GOT3 (cell line): ENCODE measurements at regions not wholly inside any gene's neighbourhood (a gene's known extent, or its start where the extent isn't known, plus 50 kb on each side); places are given as distances from the start of the nearest gene placed in this dataset.
"Not testable (repeated sequence)": the region's sequence is repeated elsewhere in the genome, so short reads cannot be mapped to it uniquely, and the experiment has no call there.

Experiments used
- DNase-seq: peaks from one replicate; lab custom pipeline; 2025; ENCODE audit warnings: mixed read lengths; lab: John Stamatoyannopoulos, UW

DNA sequence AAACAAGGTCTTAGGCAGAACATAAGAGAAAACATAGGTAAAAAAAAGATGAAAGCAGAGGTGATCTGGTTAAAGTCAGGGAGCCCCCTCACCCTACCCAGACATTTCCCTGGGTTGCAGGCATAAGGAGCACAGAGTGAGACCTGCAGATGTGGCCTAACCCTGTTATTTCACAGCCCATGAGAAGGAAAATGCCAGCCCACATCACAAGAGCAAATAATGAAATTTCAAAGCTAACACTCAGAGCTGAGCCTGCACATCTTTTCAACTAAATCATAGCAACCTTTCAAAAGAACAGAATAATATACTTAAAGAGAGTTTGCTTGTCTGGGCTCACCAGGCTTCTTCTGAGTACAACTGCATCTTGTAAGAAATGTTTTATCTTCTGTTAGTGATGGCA lies 295.4 kb downstream of the RPAP3 start:
- no peak for DNase-seq

DNA sequence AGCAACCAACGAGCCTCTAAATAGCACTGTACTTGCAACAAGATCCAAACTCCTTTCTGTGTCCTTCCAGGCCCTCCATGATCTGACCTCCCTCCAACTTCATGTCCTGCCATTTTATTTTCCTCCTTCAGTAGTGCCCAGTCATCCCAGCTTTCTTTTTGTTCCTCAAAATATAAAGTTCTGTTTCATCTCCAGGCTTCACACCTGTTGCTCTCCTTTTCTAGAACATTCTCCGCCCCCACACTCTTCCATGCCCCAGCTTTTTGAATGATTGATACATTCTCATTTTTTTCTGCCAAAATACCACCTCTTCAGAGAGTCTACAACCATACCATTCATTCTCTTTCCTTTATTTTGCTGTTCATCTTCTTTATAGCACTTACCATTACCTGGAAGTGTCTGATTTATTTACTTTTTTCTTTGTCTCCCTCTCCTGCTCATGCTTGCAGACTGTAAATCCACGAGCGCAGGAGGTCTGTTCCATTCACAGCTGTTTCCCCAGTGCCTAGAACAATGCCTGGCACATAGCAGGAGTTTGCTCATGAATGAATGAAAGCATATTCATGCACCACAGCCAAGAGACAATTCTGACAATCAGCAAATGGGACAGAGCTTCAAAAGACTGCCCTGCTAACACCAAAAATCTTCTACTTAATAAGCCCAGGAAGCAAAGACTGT lies 296.4 kb downstream of the RPAP3 start:
- no peak for DNase-seq

DNA sequence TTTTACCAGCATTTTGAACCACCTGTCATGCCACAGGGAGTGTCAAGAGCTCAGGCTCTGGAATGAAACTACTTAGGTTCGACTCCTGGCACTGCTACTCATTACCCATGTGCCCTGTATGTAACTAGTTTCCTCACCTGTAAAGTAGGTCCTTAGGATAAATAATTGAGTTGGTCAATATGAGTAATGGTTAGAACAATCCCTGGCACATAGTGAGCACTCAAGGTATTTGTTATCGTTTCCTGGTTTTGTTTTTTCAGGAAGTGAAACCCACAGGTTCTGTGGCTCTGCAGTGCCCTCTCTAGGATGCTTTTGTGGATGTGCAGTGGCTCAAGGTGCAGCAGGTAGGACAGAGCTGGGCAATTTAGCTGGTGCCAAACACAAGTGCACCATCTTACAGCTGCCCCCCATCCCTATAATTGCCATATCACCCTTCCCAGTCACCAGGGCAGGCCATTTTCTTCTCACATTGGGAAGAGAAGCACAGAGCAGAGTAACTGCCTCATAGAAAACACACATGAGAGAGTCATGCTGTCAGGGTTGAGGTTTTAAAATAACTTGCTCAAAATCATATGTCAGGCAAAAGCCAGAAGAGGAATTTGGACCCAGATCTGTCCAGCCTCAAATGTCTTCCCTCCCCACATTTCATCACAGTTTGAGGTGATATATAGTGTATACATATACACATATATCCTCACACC lies 297.5 kb downstream of the RPAP3 start:
- no peak for DNase-seq

DNA sequence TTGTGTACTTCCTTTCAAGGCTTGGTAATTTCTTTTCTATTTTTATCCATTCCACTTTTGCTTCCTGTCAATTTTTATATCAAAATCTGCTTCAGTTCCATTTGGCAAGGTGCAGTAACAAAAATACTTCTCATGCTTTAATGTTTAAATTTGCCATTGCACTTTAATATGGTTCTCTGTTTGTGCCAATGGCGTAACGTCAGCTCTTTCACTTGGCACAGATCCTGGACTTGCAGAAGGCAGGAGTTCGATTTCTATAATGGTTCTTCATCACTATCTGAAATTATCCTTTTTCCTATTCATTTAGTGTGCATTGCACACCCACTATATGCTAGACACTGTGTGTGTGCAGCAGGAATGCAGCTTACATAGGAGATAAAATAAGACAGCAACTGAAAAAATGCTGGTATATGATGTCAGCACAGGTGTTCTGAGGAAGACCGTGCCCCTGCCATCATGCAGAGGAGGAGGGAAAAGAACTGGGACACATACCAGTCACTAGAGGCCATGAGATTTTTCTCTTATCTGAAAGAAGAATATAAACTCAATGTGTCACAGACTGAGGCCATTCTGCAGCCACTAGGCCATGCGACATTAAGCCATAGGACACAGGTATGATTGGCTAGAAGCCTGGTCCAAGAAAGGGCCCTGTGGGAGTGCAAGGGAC lies 298.2 kb downstream of the RPAP3 start:
- no peak for DNase-seq

DNA sequence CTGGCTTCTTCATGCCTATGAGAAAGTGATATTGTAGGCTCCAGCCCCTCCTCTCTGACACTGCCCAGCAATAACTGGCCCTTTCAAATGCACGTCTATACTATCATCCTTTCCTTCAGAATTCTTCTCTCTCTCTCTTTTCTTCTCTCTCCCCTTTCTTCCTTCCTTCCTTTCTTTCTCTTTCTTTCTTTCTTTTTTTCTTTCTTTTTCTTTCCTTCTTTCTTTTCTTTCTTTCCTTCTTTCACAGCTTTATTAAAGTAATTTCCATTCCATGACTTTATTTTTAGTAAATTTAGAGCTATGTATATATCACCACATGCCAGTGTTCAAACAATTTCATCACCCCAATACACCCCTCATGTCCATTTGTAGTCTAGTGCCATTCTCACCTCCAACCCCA lies 302.1 kb downstream of the RPAP3 start:
- no peak for DNase-seq

DNA sequence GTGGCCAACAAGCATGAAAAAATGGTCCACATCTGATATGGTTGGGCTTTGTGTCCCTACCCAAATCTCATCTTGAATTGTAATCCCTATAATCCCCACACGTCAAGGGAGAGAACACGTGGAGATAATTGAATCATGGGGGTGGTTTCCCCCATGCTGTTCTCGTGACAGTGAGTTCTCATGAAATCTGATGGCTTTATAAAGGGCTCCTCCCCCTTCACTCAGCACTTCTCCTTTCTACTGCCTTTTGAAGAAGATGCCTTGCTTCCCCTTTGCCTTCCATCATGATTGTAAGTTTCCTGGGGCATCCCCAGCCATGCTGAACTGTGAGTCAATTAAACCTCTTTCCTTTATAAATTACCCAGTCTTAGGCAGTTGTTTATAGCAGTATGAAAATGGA lies 304.6 kb downstream of the RPAP3 start:
- DNase-seq, result not testable (repeated sequence)

DNA sequence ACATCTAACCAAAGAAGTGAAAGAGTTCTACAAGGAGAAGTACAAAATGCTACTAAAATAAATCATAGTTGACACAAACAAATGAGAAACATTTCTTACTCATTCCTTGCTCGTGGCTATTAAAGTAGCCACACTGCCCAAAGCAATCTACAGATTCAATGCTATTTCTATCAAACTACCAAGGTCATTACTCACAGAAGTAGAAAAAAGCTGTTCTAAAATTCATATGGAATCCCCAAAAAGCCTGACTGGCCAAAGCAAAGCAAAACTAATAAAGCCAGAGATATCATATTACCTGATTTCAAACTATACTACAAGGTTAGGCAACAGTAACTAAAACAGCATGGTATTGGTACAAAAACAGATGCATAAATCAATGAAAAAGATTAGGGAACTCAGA lies 305.6 kb downstream of the RPAP3 start:
- no peak for DNase-seq

DNA sequence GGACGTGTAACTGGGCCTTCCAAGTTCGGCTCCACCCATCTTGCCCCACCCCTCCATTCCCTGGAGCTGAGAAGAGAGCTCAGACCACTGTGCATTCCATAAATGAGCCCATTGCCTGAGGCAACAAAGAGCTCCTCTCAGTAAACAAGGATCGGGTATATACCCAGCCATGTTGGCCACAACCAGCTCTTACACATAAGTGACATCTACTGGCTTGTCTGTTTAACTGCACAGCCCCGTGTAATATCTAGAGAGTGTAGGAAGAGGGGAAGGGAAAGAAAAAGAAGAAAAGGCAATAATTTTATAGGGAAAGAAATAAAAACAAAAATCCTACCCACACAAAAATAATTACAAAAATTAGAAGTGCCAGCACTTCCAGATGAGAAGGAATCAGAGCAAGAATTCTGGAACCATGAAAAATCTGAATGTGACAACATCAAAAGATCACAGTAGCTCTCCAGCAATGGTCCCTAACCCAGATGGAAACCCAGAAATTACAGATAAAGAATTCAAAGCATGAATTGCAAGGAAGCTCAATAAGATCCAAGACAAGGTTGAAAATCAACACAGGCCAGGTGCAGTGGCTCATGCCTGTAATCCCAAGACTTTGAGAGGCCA lies 308.1 kb downstream of the RPAP3 start:
- DNase-seq, result no peak

DNA sequence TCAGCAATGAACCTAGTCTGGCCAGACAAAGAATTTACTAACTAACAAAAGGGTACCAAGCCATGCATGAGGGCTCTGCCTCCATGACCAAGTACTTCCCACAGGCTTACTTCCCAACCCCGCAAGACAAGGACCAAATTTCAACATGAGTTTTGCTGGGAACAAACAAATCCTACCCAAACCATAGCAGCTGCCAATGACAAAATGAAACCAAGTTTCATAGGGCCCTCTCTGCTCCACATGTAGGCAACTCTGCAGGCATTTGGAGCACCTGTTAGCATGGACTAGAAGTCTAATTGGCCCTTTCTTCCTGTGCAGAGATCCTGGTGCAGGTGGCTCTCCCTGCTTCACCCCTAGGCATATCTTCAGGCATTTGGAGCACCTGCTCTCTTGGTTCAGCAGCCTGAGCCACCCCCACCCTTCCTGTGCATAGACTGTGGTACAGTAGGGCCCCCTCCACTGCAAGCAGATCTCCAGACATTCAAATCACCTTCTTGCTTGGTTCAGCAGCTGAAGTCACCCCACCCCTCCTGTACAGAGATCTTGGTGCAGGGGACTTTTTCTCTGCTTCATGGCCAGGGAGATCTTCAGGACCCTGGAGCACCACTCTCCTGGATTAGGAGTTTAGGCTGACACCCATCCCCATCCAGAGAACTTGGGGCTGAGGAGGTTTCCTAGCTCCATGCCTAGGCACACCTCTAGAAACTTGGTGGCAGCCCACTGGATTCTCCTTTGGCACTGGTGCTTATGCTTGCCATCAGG lies 308.7 kb downstream of the RPAP3 start:
- no peak for DNase-seq

DNA sequence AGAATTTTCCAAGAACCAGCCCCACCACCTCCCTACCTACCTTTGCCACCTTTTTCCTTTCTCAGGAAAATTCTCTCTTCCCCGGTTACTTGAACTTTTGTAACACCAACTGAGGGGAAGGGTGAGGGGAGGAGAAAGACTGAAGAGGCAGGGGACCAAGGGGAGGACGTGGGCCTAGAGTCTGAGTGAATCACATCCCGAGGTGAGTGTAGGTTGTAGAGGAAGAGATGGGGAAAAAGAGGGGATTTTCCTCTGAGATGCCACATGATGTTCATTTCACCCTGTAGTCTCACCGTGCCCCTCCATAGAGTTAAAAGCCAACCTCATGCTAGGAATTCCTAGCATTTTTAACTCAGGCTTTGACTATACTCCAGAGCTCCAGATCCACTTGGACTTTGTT lies 311.8 kb downstream of the RPAP3 start:
- DNase-seq, result no peak

DNA sequence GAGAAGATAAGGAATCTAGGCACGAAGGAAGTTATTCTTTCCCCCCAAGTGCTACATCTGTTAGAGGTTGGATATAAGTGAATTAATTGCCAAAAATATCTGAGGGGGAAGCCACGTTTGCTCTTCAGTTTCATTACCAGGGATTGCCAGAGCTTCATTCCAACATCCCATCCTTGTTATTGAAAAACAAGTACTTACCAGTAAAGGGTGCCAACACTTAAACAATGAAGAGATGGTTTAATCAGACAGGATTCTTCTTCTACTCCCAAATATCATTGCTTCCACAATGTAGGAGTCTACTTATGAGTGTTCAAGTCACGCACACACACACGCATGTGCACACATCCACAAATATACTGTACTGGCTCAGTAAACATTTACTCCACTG lies 312.4 kb downstream of the RPAP3 start:
- DNase-seq, result no peak

DNA sequence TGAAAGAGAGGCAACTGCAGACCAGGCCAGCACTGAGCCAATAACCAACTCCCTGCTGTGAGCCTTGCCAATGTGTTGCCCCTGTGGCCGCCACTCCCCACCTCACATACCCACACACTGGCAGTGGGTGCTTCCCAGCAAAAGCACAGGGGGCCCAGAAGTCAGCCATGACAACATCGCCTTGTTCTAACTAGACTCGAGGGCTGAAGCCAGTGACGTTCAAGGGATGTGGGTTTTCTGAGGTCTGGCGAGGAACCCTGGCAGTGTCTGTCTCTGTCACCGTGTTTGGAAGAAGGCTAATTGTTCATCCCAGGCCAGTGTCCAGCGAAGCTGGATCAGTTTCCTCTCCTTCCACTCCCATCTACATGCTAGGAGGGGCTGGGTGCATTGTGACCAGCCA lies 311.8 kb upstream of the AMIGO2 start:
- no peak for DNase-seq

DNA sequence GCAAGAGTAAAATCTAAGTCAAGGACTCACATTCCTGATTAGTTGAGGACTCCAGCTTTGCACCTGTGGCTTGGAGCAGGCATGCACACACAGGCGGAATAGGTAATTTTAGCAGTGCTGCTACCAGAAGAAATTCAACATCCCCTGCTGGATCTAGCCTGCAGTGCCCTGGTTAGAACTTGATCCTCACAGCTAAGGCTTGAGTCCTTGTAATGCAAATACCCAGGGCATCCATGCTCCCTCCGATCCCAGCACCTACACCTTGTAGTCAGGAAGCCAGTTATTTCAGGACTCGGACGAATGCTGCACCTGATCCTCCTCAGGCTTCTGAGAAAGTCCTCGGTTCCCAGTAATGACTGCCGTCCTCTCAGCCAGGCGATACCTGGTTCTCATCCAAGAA lies 309.0 kb upstream of the AMIGO2 start:
- no peak for DNase-seq

DNA sequence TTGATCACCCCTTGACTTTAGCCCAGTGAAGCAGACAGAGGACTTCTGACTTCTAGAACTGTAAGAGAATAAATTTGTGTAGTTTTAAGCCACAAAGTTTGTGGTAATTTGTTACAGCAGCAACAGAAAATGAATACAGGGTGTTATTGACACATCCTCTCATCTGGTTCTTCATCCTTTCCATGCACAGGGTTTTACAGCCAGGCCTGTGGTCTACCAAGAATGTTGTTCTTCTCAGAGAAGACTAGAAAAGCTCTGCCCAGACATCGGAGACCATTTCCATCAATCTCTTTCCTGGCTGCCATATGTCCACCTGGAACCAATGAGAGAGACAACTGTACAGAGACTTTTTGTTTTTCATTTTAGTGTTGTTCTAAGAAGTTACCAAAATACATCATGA lies 308.2 kb upstream of the AMIGO2 start:
- no peak for DNase-seq

DNA sequence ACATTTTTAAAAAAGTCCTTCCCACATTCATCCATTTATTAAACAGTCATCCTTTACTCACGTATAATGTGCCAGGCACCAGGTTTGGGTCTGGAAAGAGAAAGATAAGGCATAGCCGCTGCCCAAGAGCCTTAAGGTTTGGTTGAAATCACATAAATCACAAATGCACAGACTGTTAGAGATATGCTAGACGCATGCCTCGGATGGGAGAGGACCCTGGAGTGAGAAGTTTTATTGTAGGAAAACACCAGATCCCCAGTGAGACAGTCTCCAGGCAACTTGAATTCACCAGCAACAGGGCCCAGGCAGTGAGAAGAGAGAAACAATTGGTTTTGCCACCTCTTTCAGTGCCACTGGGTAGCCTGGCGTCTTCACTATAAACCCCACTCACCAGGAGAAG lies 305.9 kb upstream of the AMIGO2 start:
- no peak for DNase-seq

DNA sequence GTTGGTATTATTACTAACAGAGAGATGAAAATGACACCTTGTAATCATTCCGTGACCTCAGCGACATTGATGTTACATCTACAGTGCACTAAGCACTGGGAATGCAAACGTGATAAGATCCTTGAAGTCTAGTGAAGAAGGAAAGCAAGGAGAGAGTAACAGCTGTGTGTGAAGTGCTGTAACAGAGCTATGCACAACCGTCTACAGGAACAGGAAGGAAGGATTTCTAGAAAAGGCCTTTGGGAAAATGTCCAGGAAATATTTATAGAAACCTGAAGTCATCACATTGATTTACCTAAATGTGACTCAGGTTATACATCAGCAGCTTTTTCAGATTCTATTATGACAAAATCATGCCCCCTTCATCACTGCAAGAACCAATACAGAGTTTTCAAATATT lies 304.2 kb upstream of the AMIGO2 start:
- no peak for DNase-seq

DNA sequence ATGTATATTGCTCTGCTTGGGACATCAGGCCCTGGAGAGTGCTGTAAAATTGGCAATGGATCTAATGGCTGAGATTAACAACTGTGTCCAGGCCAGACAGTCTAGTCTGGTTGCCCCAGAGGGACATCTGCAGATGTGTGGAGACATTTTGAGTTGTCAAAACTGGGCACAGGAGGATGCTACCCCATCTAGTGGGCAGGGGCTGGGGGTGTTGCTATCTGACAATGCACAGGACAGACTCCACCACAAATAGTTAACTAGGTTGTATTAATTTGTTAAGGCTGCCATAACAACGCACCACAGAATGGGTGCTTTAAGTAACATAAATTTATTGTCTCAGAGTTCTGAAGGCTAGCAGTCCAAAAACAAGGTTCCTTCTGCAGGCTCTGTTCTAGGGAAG lies 302.5 kb upstream of the AMIGO2 start:
- DNase-seq, result no peak

DNA sequence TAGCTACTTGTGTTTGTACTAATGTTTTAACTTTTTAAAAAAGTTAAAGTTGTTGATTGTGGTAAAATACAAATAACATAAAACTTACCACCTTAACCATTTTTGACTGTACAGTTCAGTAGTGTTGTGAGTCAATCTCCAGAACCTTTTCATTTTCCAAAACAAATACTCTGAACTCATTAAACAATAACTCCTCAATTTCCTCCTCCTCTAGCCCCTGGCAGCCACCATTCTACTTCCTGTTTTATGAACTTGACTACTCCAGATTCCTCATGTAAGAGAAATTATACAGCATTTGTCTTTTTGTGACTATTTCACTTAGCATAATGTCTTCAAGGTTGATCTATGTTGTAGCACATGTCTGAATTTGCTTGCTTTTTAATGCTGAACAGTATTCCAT lies 299.1 kb upstream of the AMIGO2 start:
- no peak for DNase-seq

DNA sequence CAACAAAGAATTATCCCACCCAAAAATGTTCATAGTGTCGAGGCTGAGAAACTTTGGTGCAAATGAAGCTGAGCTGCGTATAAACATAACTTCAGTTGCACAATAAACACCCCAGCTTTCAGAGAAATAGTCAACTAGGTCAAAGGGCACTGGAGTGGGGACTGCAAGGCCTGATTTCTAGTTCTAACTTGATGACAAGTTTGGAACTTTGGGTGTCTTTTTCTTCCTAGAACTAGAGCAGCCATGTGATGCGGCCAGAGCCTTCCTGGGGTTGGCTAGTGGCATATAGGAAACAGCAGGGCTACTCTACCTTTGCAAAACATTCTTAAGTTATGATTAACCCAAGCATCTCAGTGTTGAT lies 298.4 kb upstream of the AMIGO2 start:
- no peak for DNase-seq

DNA sequence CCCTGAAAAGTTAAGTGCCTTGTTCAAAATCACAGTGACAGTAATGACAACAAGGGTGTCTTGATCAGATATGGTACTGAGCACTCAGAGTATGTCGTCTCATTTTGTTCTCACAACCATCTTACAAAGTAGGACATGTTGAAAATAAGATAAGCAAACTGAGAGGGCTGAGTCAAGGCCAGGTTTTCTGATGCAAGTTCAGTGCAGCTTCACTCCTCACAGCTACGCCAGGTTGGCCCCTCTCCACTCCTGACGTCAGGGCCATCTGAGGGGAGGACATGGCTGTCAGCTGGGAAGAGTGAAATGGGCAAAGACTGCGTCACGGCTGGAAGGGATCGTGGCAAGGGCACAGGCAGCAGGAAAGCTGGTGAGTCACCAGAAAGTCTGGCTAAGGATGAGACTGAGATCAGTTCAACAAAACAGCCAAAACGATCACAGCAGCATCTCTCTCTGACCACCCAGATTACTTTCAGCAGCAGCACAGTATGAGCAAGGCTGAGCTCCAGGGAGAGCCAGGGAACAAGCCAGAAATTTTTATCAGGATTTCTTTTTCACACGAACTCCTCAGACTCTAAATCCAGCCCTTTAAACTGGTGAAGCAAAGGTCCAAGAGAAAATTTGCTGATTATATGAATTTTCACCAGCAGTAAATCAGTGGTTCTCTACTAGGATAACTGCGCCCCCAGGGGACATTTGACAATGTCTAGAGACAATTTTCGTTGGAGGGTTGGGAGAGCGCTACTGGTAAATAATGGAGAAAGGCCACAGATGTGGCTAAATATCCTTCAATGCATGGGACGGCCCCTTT lies 297.9 kb upstream of the AMIGO2 start:
- peak; percentile 49 for DNase-seq

DNA sequence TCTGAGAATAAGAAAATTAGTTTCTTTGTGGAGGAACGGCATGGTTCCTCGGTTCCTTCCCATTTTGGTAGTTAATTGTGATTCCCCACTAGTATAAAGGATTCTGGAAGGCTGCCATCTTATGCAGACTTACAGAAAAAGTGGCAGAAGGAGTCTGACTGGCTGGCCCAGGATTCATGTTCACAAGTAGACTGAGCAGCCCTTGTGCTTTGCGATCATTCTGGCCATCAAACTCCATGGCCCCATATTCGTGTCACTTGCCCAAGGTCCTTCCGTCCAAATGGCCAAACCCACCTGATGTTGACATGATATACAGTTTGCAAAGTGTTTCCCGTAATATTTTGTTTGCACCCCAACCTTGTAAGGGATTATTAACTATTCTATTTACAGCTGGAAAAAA lies 297.2 kb upstream of the AMIGO2 start:
- DNase-seq, result no peak
